PC-3 (cell line): ENCODE measurements at regions not wholly inside any gene's neighbourhood (a gene's known extent, or its start where the extent isn't known, plus 50 kb on each side); places are given as distances from the start of the nearest gene placed in this dataset.

Experiments used
- CTCF ChIP-seq: fragments of 300-600 bp; sonication (generic); conservative IDR thresholded peaks from 2 replicates; pipeline ENCODE4 v1.5.1; 2017; ENCODE audit warnings: antibody characterized with exemption, low read depth, mild to moderate bottlenecking, low read length
- EZH2phosphoT487 ChIP-seq: fragments of 300-600 bp; sonication (generic); IDR thresholded peaks from 2 replicates; pipeline ENCODE4 v1.6.1; 2018; ENCODE audit warnings: mild to moderate bottlenecking, antibody characterized with exemption, low read length, borderline replicate concordance

- no peak for TF ChIP-seq EZH2phosphoT487
- no peak for TF ChIP-seq CTCF
Measured at GRCh38 chr13:79749566-79749965, 268.6 kb downstream of the NDFIP2 start.
